Brain microvascular endothelial cell (primary cell): ENCODE measurements at regions not wholly inside any gene's neighbourhood (a gene's known extent, or its start where the extent isn't known, plus 50 kb on each side); places are given as distances from the start of the nearest gene placed in this dataset.
A peak's percentile ranks its signal among the peaks of the same experiment; 100 is the strongest.

Experiments
- DNase-seq: peaks from one replicate; pipeline ENCODE4 v3.0.0-alpha.2; 2020
- H3K27ac ChIP-seq: fragments of 250-450 bp; sonication (Bioruptor Pico); 2 replicates; pipeline ENCODE4 v1.5.1; 2020; ENCODE audit warnings: mild to moderate bottlenecking, moderate library complexity
- H3K27me3 ChIP-seq: fragments of 250-450 bp; sonication (Bioruptor Pico); replicated peaks from 2 replicates; pipeline ENCODE4 v1.5.1; 2020; ENCODE audit warnings: mild to moderate bottlenecking
- H3K36me3 ChIP-seq: fragments of 250-450 bp; sonication (Bioruptor Pico); replicated peaks from 2 replicates; pipeline ENCODE4 v1.5.1; 2020; ENCODE audit warnings: mild to moderate bottlenecking
- H3K4me3 ChIP-seq: 2 replicates; pipeline ENCODE4 v1.5.1; 2011; ENCODE audit warnings: low read depth, mild to moderate bottlenecking, control low read depth, low read length, moderate library complexity
- CTCF ChIP-seq: IDR thresholded peaks from 2 replicates; pipeline ENCODE4 v1.5.1; 2011; ENCODE audit warnings: low read depth, mild to moderate bottlenecking, moderate library complexity, low read length, control low read depth, inconsistent platforms; ENCODE audit errors: missing control alignments
- in situ Hi-C: cut with HindIII; loops from 2 replicates; pipeline ENCODE4 v1.10.0; 2017; ENCODE audit warnings: low sequenced_read_pairs, low pct_ligation_motif_present

DNA sequence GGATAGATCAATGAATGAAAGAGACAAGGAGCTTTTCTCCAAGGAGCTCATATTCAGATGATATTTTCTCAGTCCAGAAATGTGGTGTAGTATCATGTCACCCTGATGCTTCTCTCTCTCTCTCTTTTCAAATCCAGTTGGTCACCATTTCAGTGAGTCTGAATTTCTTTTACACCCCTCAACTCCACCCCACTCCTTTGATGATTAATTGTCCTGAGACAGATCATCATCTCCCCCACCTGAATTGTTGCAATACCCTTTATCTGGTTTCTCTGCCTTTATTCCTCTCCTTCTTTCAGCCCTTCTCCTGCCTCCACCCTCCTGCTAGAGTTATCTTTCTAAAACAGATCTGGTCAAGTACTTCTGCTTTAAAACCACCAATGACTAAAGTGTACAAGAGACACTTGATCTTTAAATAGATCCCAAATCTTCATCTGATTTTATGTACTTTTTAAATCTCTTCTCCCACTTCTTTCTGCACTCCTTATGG lies 299.8 kb downstream of the KLF5 start:
- no peaks in the 10 kb centered on the region for H3K36me3 ChIP-seq
- in situ Hi-C loops = no loop called here
- H3K27me3 ChIP-seq = no peaks in the 10 kb centered on the region
- H3K4me3 ChIP-seq = no peak overlapping the region
- TF ChIP-seq CTCF = no peak
- DNase-seq = no peak
- H3K27ac ChIP-seq = no peak overlapping the region

- no peak for DNase-seq
- H3K27ac ChIP-seq = no peak overlapping the region
- TF ChIP-seq CTCF = no peak
- H3K36me3 ChIP-seq = no peaks in the 10 kb centered on the region
- H3K4me3 ChIP-seq = no peak overlapping the region
- in situ Hi-C loops = no loop called here
- no peaks in the 10 kb centered on the region for H3K27me3 ChIP-seq
Observed at GRCh38 chr13:73355134-73355533, 296.3 kb downstream of the KLF5 start.

GRCh38 chr13:73351730-73352129 lies 292.9 kb downstream of the KLF5 start:
- DNase-seq = no peak
- in situ Hi-C loops = no loop called here
- H3K27ac ChIP-seq = no peak overlapping the region

DNA sequence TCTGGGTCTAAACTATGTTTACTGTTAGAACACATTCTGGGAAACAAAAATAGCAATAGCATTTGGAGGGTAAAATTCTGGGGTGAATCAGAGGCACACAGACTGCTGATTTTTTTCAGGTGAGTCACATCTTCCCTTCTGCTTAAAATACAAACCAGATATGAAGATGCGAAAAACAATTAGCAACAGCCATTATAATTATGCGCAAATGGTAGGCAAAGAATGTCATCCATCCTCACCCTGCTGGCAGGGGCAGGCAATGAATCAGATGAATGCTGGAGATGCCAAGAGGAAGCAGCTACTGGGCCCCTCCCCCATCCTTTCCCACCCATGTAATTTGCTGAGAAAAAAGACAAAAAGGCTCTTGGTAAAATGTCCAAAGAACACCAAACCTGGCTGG lies 282.9 kb downstream of the KLF5 start:
- no peaks in the 10 kb centered on the region for H3K27me3 ChIP-seq
- in situ Hi-C loops = no loop called here
- DNase-seq = peak; percentile 11
- no peaks in the 10 kb centered on the region for H3K36me3 ChIP-seq
- H3K27ac ChIP-seq = no peak overlapping the region
- peak; percentile 14 for TF ChIP-seq CTCF
- H3K4me3 ChIP-seq = no peak overlapping the region

More at GRCh38 chr13:73351730-73352129, 292.9 kb downstream of the KLF5 start:
- no peak for TF ChIP-seq CTCF
- no peaks in the 10 kb centered on the region for H3K36me3 ChIP-seq
- no peak overlapping the region for H3K4me3 ChIP-seq
- H3K27me3 ChIP-seq = no peaks in the 10 kb centered on the region

DNA sequence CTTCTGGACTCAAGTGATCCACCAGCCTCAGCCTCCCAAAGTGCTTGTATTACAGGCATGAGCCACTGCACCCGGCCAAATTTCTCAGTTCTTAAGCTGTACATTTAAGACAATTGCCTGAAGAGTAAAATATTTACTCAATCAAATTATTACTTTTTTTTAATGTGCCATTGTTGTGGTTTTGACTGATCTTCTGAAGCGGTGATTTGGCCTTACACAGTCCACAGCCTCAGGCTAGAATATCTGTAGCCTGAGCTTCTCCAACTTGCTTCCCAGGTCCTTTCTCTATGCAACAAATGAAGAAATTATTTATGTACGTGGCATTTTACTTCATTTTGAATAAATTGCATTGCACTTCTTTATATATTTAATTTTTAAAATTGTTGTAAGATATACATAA lies 281.3 kb downstream of the KLF5 start:
- Histone ChIP-seq H3K27ac (no peak overlapping the region), H3K36me3 (no peaks in the 10 kb centered on the region), H3K4me3 (no peak overlapping the region), H3K27me3 (no peaks in the 10 kb centered on the region)
- in situ Hi-C loops = no loop called here
- no peak for TF ChIP-seq CTCF
- DNase-seq = no peak

DNA sequence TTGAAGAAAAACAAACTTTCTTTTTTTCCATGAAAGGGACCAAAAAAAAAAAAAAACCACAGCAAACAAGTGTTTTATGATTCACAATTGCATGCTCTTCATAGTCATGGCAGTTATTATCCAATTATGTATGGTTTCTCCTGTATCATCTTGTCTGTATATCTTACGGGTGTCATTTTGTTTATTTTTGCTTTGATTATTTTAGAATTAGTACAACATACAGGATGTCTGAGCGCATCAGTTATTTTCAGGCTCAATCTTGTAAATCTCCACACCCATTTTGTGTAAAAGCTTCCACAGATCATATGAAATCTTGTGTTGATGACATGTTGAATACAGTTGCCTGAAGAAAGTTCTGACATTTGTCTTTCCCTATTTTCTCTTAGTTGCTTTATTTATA lies 280.3 kb downstream of the KLF5 start:
- DNase-seq = no peak
- no peak overlapping the region for H3K27ac ChIP-seq

More for the DNA sequence above, 280.3 kb downstream of the KLF5 start:
- in situ Hi-C loops = no loop called here
- H3K4me3 ChIP-seq = no peak overlapping the region
- no peaks in the 10 kb centered on the region for H3K36me3 ChIP-seq
- no peak for TF ChIP-seq CTCF
- no peaks in the 10 kb centered on the region for H3K27me3 ChIP-seq
